Uterus (tissue), 3 donors: ENCODE measurements at regions not wholly inside any gene's neighbourhood (a gene's known extent, or its start where the extent isn't known, plus 50 kb on each side); places are given as distances from the start of the nearest gene placed in this dataset.

Source experiments
- DNase-seq, 2 donors: peaks; one replicate each; pipeline ENCODE4 v3.0.0-alpha.2; 2019 to 2020
- H3K27ac ChIP-seq, 2 donors: fragments of 200-600 bp; sonication (generic); 1 replicate in 1 of 2; 2 replicates in 1 of 2; pipeline ENCODE4 v1.5.1; 2016 to 2018
- H3K27me3 ChIP-seq, 2 donors: fragments of 200-600 bp; sonication (generic); one replicate each; pipeline ENCODE4 v1.5.1; 2018 to 2019; ENCODE audit warnings: control low read depth in 1 of 2
- H3K36me3 ChIP-seq, 2 donors: fragments of 200-600 bp; sonication (generic); one replicate each; pipeline ENCODE4 v1.5.1; 2019; ENCODE audit warnings: control low read depth in 1 of 2
- H3K4me1 ChIP-seq, 2 donors: fragments of 200-600 bp; sonication (generic); one replicate each; pipeline ENCODE4 v1.5.1; 2018 to 2019; ENCODE audit warnings: control low read depth in 1 of 2
- H3K4me3 ChIP-seq, 2 donors: fragments of 200-600 bp; sonication (generic); 1 replicate in 1 of 2; 2 replicates in 1 of 2; pipeline ENCODE4 v1.5.1; 2018 to 2019; ENCODE audit warnings: mild to moderate bottlenecking in 1 of 2
- H3K9me3 ChIP-seq, 2 donors: fragments of 200-600 bp; sonication (generic); one replicate each; pipeline ENCODE4 v1.5.1; 2019; ENCODE audit warnings: control low read depth in 1 of 2
- POLR2A ChIP-seq, 2 donors: fragments of 450-650 bp; IDR thresholded peaks; one replicate each; pipeline ENCODE4 v1.6.1; 2016; ENCODE audit warnings: antibody characterized with exemption in 2 of 2, mild to moderate bottlenecking in 1 of 2, moderate library complexity in 1 of 2
- intact Hi-C: fragments of 100-400 bp; cut with DNase I; formaldehyde crosslinking; loops from one replicate; pipeline ENCODE4 v1.15.1; 2023; ENCODE audit warnings: low total_unique reads
- TF ChIP-seq, protein P1 (sequence below), 4 experiments: fragments of 200-600 bp in 2 of 4; fragments of 450-650 bp in 2 of 4; sonication (generic) in 2 of 4; IDR thresholded peaks; one replicate each; pipeline ENCODE4 v1.5.1; 2016 to 2019; ENCODE audit warnings: antibody characterized with exemption in 4 of 4, mild to moderate bottlenecking in 2 of 4, moderate library complexity in 1 of 4
- donor health status: DM: yes; HTN: yes; CAD: no.

DNA sequence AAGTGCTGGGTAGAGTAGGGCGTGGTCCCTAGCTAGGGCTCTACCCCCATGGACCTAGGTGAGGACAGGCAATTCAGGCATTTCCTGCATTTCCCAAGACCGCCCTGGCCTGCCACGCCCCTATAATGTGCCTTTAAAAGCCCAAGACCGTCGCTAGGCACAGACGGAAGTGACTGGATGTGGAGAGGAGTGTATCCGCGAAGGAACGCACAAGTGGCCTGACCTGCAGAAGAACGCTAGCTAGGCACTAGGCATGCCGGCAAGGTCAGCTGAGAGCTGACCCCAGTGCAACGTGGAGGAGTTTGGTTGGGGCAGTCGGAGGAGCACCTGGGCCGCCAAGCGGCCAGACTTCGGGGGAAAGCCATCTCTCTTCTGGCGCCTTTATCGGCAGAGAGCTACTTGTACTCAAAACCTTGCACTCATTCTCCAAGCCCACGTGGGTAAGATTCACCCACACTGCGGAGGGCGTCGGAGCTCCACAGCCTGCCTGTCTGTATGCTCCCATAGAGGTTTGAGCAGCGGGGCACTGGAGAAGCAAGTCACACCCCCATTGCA, 370.0 kb downstream of the FGF9 start:
- intact Hi-C loops: no loop called here
- H3K4me3 ChIP-seq: no peak overlapping the region
- no peak overlapping the region for H3K27ac ChIP-seq
- no peaks in the 10 kb centered on the region for H3K27me3 ChIP-seq
- H3K4me1 ChIP-seq: no peaks in the 10 kb centered on the region
- no peak for DNase-seq
- H3K9me3 ChIP-seq: no peaks in the 10 kb centered on the region
- H3K36me3 ChIP-seq: no peaks in the 10 kb centered on the region
- TF ChIP-seq, protein P1, sequence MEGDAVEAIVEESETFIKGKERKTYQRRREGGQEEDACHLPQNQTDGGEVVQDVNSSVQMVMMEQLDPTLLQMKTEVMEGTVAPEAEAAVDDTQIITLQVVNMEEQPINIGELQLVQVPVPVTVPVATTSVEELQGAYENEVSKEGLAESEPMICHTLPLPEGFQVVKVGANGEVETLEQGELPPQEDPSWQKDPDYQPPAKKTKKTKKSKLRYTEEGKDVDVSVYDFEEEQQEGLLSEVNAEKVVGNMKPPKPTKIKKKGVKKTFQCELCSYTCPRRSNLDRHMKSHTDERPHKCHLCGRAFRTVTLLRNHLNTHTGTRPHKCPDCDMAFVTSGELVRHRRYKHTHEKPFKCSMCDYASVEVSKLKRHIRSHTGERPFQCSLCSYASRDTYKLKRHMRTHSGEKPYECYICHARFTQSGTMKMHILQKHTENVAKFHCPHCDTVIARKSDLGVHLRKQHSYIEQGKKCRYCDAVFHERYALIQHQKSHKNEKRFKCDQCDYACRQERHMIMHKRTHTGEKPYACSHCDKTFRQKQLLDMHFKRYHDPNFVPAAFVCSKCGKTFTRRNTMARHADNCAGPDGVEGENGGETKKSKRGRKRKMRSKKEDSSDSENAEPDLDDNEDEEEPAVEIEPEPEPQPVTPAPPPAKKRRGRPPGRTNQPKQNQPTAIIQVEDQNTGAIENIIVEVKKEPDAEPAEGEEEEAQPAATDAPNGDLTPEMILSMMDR (IDR thresholded peaks at IDR 0.05): no peak
- no peak for TF ChIP-seq POLR2A (IDR thresholded peaks at IDR 0.05)

DNA sequence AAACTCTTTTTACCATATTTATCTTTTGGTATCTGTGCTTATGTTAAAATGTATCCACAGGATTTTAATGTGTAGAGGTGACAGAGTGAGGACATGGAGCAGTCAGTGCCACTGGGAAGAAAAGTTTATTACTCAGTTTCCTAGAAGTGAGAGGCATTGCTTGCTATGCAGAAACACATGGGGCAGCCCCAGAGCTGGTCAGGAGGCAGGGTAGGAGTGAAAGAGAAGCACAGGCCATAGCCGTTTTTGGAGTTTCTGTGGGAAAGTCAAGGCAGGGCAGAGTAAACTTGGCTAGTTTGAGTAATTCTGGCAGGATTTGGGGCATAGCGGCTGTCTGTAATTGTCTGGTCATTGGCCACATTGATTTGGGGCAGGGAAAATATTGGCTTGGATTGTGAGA, 370.9 kb downstream of the FGF9 start:
- H3K36me3 ChIP-seq: no peaks in the 10 kb centered on the region
- TF ChIP-seq POLR2A (IDR thresholded peaks at IDR 0.05): no peak
- TF ChIP-seq, protein P1 (IDR thresholded peaks at IDR 0.05): no peak
- H3K4me3 ChIP-seq: no peak overlapping the region
- no peak overlapping the region for H3K27ac ChIP-seq
- H3K9me3 ChIP-seq: no peaks in the 10 kb centered on the region
- no peaks in the 10 kb centered on the region for H3K4me1 ChIP-seq
- DNase-seq: no peak
- intact Hi-C loops: no loop called here
- no peaks in the 10 kb centered on the region for H3K27me3 ChIP-seq

DNA sequence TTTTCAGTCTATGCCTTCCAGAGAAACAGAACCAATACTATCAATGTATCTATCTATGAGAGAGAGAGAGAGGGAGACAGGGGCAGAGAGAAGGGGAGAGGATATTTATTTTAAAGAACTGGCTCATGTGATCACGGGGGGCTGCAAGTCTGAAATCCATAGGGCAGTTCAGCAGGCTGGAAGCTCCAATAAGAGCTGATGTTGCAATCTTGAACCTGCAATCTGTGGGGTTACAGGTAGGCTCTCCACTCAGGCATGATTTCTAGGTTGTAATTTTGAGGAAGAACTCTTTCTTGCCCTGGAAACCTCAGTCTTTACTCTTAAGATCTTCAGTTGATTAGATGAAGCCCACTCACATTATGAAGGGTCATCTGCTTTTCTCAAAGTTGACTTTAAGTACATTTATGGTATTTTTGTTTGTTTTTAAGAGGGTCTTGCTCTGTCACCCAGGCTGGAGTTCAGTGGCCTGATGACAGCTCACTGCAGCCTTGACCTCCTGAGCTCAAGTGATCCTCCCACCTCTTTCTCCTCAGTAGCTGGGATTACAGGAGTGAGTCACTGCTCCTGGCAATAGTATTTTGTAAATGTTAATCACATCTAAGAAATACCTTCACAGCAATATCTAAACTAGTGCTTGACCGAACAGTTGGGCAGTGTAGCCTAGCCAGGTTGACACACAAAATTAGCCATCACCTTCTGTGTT, 376.4 kb downstream of the FGF9 start:
- Histone ChIP-seq H3K4me3 (no peak overlapping the region), H3K27me3 (no peaks in the 10 kb centered on the region), H3K4me1 (no peaks in the 10 kb centered on the region), H3K36me3 (peaks cover 0 to 5% of the 10 kb centered on the region in 2 donors), H3K9me3 (no peaks in the 10 kb centered on the region), H3K27ac (no peak overlapping the region)
- intact Hi-C loops: no loop called here
- TF ChIP-seq, protein P1 (IDR thresholded peaks at IDR 0.05): no peak
- TF ChIP-seq POLR2A (IDR thresholded peaks at IDR 0.05): no peak
- no peak for DNase-seq

DNA sequence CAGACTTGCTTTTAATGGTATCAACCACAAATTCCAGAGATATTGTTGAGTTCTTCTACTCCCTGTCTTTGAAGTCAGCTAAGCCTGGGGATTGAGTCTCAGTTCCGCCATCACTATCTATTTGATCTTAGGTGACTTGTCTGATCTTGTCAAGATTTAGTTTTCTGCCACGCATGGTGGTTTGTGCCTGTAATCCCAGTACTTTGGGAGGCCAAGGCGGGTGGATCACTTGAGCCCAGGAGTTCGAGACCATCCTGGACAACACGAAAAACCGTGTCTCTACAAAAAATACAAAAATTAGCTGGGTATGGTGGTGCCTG, 376.9 kb downstream of the FGF9 start:
- Histone ChIP-seq H3K27me3 (no peaks in the 10 kb centered on the region), H3K36me3 (peaks cover 0 to 5% of the 10 kb centered on the region in 2 donors), H3K4me1 (no peaks in the 10 kb centered on the region), H3K27ac (no peak overlapping the region), H3K4me3 (no peak overlapping the region), H3K9me3 (no peaks in the 10 kb centered on the region)
- intact Hi-C loops: no loop called here
- TF ChIP-seq, protein P1 (IDR thresholded peaks at IDR 0.05): no peak
- TF ChIP-seq POLR2A (IDR thresholded peaks at IDR 0.05): no peak
- no peak for DNase-seq

DNA sequence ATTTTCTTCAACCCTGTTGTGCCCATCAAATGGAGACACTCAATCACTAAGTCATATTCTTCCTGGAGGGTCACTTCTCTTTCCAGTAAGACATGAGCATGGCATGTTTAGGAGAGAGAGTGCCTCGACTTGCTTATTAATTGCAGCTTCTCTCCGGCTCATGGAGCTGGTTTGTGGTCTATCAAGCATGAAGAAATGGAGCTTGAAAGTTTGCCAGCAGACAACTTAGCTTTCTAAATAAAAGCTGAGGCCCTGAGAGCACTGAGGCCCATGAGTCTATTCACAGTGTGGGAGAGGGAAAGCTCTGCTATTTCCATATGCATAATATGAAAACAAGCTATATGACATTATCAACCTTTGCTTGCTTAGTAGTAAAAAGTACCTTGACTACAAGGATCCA, 378.5 kb downstream of the FGF9 start:
- intact Hi-C loops: no loop called here

More for the DNA sequence above, 378.5 kb downstream of the FGF9 start:
- Histone ChIP-seq H3K27ac (no peak overlapping the region), H3K4me1 (no peaks in the 10 kb centered on the region), H3K4me3 (no peak overlapping the region), H3K27me3 (no peaks in the 10 kb centered on the region), H3K36me3 (peaks cover 0 to 5% of the 10 kb centered on the region in 2 donors), H3K9me3 (no peaks in the 10 kb centered on the region)
- no peak for TF ChIP-seq POLR2A (IDR thresholded peaks at IDR 0.05)
- TF ChIP-seq, protein P1 (IDR thresholded peaks at IDR 0.05): no peak
- no peak for DNase-seq
